NCI-H2196 treated with DMSO at 0.1 percent for 48 hours (cell line): ENCODE measurements at regions not wholly inside any gene's neighbourhood (a gene's known extent, or its start where the extent isn't known, plus 50 kb on each side); places are given as distances from the start of the nearest gene placed in this dataset.

Source experiments
- DNase-seq: peaks from one replicate; lab custom pipeline; 2025; ENCODE audit not compliant: unreplicated experiment; lab: John Stamatoyannopoulos, UW

GRCh38 chr6:77979204-77979603, 326.4 kb downstream of the MEI4 start:
- DNase-seq = no peak

GRCh38 chr6:77986380-77987034, 333.7 kb downstream of the MEI4 start:
- no peak for DNase-seq

GRCh38 chr6:77987035-77987384, 334.2 kb downstream of the MEI4 start:
- DNase-seq = no peak

- no peak for DNase-seq
Measured at GRCh38 chr6:78010130-78010529, 357.3 kb downstream of the MEI4 start.

GRCh38 chr6:78020586-78020985, 367.7 kb downstream of the MEI4 start:
- no peak for DNase-seq

GRCh38 chr6:78025502-78025901, 372.7 kb downstream of the MEI4 start:
- no peak for DNase-seq

GRCh38 chr6:78031228-78031627, 378.4 kb downstream of the MEI4 start:
- DNase-seq = no peak

GRCh38 chr6:78059171-78059570, 406.3 kb downstream of the MEI4 start:
- no peak for DNase-seq

GRCh38 chr6:78062993-78063392, 410.2 kb downstream of the MEI4 start:
- DNase-seq = no peak

GRCh38 chr6:78076371-78076770, 423.5 kb downstream of the MEI4 start:
- DNase-seq = no peak

- DNase-seq = no peak
Measured at GRCh38 chr6:78089531-78089930, 436.7 kb downstream of the MEI4 start.

GRCh38 chr6:78093906-78094305, 441.1 kb downstream of the MEI4 start:
- no peak for DNase-seq

GRCh38 chr6:78101387-78101786, 448.5 kb downstream of the MEI4 start:
- DNase-seq = no peak

GRCh38 chr6:78110641-78111040, 457.8 kb downstream of the MEI4 start:
- no peak for DNase-seq

GRCh38 chr6:78117966-78118365, 465.1 kb downstream of the MEI4 start:
- no peak for DNase-seq

GRCh38 chr6:78131521-78131920, 478.7 kb downstream of the MEI4 start:
- no peak for DNase-seq

- DNase-seq = no peak
Measured at GRCh38 chr6:78132671-78133410, 480.0 kb downstream of the MEI4 start.

- no peak for DNase-seq
Measured at GRCh38 chr6:78150425-78150824, 497.6 kb downstream of the MEI4 start.

GRCh38 chr6:78153976-78154375, 501.1 kb downstream of the MEI4 start:
- DNase-seq = no peak

GRCh38 chr6:78157606-78158005, 504.8 kb downstream of the MEI4 start:
- DNase-seq = no peak

GRCh38 chr6:78188891-78189290, 536.1 kb downstream of the MEI4 start:
- DNase-seq = no peak

- no peak for DNase-seq
Measured at GRCh38 chr6:78192057-78192456, 539.2 kb downstream of the MEI4 start.

GRCh38 chr6:78199044-78199443, 546.2 kb downstream of the MEI4 start:
- no peak for DNase-seq
